GM19455 (cell line): ENCODE measurements at regions not wholly inside any gene's neighbourhood (a gene's known extent, or its start where the extent isn't known, plus 50 kb on each side); places are given as distances from the start of the nearest gene placed in this dataset.
"Not testable (repeated sequence)": the region's sequence is repeated elsewhere in the genome, so short reads cannot be mapped to it uniquely, and the experiment has no call there.

Source experiments
- ATAC-seq: cut with Tn5 transposase; IDR thresholded peaks from one replicate; pipeline ENCODE4 v1.9.1; 2021; ENCODE audit not compliant: unreplicated experiment

GRCh38 chr12:125860672-125861288, 795.5 kb downstream of the AACS start:
- ATAC-seq: no peak

DNA sequence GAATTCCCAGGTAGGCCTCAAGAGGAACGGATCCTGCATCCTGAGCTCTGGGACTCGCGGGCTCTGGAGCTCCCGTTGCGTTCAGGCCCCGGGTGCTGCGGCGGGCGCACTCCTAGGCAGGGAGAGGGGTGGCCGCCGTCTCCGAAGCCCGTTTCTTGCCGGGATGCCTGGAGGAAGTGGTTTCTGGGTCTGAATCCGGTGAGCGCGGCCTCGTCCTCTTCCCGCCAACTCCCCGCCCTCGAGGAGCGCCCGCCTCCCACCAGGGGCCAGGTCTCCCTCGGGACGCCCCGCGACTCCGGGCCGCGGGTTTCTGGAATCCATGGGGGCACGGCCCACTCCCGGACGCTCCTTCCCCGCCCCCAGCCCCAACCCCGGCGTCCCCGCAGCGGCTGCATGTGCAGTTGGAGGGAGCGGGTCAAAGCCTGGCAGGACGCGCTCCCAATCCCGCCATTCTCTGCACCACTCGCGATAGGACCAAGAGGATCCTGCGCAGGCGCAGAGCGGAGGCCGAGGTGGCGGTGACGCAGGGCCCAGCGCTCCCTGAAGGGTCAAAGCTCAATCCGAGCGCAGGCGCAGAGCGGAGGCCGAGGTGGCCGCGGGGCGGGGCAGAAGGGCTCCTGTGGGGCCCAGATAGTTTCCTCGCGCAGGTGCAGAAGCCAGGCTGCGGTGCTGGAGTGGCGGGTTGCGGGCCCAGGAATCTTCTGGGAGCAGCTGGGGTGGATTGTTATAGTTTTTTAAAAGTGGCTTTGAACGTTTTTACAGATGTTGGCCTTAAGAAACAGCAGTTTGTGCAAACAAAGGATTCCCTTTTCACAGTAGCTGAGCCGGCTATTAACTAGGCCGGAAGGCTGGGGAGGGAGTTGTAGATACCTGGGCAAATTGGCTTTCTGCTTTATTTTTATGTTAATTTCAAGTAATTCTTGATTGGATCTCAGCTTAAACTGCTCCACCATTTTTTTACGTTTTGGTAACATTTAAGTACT, 796.4 kb downstream of the AACS start:
- no peak for ATAC-seq

GRCh38 chr12:125865236-125865635, 800.0 kb downstream of the AACS start:
- not testable (repeated sequence) for ATAC-seq

- no peak for ATAC-seq
These were observed 806.8 kb downstream of the AACS start for GRCh38 chr12:125871811-125872594.

DNA sequence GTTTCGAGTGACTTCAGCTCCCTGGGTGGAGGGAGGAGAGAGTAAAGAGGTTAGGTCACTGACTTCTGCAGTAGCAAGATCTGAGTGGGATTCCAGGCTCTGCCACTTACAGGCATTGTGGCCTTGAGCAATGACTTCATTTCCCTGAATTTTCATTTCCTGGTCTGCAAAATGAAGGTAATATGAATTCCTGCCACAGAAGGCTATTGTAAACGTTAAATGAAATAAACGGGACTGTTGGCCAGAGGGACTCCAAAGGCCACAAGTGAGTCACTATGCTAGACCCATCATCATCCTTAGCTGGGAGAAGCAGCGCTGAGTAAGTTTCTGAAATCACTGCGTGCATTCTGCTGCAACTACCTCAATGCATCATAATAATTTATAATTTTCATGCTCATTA, 807.8 kb downstream of the AACS start:
- no peak for ATAC-seq

DNA sequence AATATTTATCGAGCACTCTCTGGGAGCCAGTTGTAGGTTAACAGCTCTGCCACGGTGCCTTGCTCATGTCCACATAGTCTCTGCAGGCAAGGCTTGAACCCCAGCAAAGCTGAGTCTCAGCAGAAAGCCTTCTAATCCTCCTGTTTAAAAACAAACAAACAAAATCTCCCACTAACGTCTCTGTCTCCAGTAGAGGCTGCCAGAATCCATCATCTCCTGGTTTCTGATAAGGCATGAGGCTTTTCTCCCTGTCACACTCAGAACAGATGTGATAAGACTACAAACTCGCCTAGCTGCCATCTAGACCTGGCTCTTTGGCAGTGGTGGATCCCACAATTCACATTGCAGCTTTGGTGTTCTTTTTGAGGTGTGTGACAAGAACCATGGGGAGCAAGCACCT, 813.2 kb downstream of the AACS start:
- ATAC-seq: no peak

- ATAC-seq: no peak
These were observed 816.9 kb downstream of the AACS start for GRCh38 chr12:125882141-125882540.

GRCh38 chr12:125888921-125889320, 823.7 kb downstream of the AACS start:
- no peak for ATAC-seq

DNA sequence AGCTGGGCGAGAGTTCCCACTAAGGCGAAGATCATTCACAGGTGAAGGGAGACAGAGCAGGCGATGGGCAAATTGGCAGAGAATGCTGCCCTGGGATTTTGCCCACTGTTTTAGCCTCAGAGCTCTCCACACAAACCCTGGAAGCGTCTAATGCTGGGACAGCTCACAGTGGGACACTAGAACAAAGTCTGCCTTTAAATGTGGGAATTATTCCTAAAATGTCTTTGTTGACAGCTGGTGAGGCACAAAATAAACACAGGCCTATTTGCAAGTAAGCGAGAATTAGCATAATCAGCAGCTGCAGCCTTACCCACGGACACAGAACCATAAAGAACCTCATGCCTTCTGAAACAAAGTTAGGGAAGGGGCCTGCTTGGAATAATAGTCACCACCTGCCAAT, 824.5 kb downstream of the AACS start:
- ATAC-seq: no peak

GRCh38 chr12:125890366-125890905, 825.2 kb downstream of the AACS start:
- ATAC-seq: no peak

DNA sequence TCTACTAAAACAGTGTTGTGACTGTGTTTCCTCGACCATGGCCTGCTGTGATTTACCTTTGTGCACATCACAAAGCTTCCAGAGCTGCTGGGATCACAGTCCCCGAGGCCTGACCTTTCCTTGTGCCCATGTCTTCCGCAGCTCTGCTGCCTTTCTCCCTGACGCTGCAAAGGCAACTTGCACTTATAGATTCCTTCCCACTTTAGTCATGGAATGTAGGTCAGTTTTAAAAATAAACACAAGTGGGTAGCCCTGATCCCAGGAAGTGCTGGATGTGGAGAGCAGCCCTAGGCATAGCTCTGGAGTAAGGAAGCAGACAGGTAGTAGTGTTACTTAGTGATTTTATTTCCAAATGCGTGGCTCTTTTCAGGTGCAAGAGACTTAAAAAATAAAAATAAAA, 825.7 kb downstream of the AACS start:
- ATAC-seq: no peak

GRCh38 chr12:125892276-125892675, 827.0 kb downstream of the AACS start:
- no peak for ATAC-seq

DNA sequence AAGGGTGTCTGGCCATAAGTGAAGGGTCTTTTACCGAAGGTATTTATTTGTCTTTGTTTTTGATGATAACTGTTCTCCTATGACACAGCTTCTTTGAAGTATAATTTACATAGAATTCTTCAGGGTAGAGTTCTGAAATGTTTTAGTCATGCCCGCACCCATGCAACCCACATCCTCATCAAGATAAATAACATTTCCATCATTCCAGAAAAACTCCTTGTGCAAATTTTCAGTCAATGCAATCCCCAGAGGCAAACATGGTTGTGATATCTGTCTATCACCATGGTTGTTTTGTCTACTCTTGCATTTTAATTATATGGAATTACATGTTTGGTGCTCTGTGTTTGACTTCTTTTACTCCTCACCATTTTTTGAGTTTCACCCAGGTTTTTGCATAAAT, 837.8 kb downstream of the AACS start:
- ATAC-seq: no peak

- ATAC-seq: no peak
These were observed 842.1 kb downstream of the AACS start for GRCh38 chr12:125907351-125907750.

- no peak for ATAC-seq
These were observed 854.7 kb downstream of the AACS start for GRCh38 chr12:125919856-125920470.

GRCh38 chr12:125922330-125922729, 857.1 kb downstream of the AACS start:
- ATAC-seq: no peak

DNA sequence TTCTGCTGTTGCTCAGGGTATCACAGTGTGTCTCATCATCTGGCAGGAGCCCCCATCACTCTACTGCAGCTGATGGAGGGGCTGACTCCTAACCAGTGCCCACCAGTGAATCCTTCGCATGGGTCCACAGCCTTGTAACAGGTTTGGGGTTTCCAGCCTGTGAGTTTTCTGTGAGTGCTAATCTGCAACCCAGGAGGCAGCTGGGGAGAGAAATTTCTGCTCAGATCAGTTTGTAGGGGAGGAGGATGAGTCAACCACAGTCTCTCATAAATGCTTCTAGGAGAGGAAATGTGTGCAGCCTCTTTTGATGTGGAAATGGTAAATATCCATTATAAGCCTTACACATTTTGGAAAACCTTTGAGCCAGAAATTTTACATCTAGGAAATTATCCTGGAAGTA, 871.3 kb downstream of the AACS start:
- ATAC-seq: no peak

DNA sequence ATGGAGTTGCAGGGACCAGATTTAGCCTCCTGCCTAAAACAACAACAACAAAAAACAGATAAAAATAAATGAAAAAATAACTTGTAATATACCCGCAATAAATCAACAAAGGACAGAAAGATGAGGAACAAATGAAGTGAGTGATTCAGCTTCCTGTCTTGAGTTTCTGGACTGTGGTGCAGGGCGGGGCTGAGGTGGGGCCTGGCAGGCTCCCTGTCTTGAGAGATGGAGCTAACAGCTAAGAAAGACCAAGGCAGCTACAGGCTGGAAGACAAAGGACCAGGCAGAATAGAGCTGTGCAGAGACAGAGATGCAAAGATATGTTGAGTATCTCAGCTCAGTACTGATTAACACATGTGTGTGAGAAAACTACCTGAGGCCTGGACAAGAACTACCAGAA, 879.2 kb downstream of the AACS start:
- ATAC-seq: no peak

DNA sequence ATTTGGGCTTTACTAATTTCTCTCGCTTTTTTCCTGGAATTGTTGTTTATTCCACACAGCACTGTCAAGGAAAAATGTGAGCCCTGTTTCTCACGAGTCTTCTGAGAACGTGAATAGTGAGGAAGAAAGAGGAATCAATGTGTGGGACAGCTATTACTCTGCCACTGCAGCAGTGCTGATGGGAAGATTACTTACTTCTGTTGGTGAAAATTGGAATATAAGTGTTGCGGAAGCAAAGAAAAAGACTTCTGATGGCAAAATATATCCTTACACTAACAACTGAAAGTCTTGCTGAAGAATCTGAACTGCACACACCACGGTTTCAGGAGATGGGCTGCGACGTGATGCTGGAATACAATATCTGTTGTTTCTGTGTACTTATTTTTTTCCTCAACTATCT, 884.2 kb downstream of the AACS start:
- ATAC-seq: no peak

DNA sequence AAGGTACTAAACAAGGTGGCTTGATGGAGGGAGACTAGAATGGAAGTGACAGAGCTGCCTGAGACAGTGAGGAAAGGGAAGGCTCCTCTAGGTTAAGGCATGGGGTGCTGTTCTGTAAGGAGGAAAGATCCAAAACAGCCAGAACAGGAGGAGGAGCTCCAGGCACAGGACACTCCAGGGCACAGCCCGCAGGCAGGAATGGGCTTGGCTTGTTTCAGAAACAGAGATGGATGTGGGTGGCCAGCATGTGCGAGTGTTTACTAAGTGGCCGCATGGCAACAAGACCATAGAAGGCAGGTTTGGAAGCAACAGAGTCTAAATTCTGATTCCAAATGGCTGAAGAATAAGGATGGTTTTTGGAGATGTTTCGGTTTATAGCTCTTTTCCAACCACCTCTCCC, 889.1 kb downstream of the AACS start:
- ATAC-seq: no peak

GRCh38 chr12:125956186-125956585, 891.0 kb downstream of the AACS start:
- no peak for ATAC-seq
